ENCODE measurements at regions not wholly inside any gene's neighbourhood (a gene's known extent, or its start where the extent isn't known, plus 50 kb on each side); places are given as distances from the start of the nearest gene placed in this dataset.

DNA sequence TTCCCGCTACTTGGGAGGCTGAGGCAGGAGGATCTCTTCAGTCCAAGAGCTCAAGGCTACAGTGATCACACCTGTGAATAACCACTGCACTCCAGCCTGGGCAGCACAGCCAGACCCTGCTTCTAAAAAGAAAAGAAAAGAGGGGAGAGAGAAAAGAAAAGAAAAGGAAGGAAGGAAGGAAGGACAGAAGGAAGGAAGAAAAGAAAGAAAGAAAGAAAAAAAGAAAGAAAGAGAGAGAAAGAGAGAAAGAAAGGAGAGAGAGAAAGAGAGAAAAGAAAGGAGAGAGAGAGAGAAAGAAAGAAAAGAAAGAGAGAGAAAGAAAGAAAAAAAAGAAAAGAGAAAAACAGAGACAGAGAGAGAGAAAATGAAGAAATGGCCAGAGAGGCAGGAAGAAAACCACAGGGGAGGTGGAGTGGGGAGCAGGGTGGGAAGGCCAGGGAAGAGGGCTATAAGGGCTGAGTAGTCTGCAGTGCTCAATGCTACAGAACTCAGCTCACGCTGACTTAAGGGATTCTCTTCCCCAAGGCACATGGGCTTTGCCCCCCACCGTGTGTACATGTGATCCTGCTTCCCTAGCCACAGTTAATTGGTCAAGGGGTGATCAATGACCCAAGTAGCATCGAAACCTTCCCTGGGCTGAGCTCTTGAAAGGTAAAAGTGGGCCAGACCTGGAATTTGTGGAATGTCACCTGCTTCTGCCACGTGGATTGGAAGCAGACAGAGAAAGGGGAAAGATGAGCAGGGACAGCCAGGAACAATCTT lies 90.4 kb upstream of the TMCC3 start:
- H3K4me3 Mint-ChIP-seq, result no peak overlapping the region
- H3K27ac Mint-ChIP-seq, result no peak overlapping the region
- no peak for ATAC-seq

DNA sequence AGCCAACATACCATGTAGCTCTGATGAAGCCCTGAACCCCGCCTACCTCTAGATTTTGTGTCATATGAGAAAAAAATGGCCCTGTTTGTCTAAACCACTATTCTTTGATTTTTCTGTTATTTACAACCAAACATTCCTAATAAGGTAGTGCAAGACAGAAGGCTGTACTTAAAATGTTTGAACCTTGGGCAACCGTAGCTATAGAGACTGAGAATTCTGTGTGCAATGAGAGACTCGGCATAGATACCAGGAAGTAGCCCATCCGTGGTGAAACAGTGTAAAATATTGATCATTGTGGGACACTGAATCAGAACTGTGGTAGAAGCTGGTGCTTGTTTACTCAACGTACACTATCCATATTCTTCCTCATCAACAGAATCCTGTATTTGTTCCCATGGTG lies 86.5 kb upstream of the TMCC3 start:
- Mint-ChIP-seq H3K27ac (no peak overlapping the region), H3K4me3 (no peak overlapping the region), H3K4me1 (no peaks in the 10 kb centered on the region), H3K9me3 (no peaks in the 10 kb centered on the region), H3K27me3 (peaks cover 31% of the 10 kb centered on the region)
- DNase-seq, result no peak
- ATAC-seq, result no peak

More for the DNA sequence above, 90.4 kb upstream of the TMCC3 start:
- no peaks in the 10 kb centered on the region for H3K4me1 Mint-ChIP-seq
- no peaks in the 10 kb centered on the region for H3K9me3 Mint-ChIP-seq
- no peak for DNase-seq
- H3K27me3 Mint-ChIP-seq, result peaks cover 25% of the 10 kb centered on the region

DNA sequence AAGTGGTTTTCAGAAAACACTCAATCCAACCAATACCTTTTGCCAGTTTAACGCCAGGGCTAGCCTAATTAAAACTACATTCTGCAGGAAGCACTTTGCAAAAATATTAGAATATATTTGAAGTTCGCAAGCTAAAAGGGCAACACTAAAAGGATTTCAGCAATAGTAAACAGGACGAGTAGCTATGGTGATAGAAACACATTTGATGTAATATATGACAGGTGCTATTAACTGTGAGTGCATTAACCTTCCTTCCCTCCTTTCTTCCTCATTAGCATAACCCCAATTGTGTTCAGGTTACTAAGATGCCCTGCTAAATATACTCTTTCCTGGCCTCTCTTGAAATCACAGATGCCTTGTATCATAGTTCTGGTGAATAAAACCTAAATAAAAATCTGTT lies 85.6 kb upstream of the TMCC3 start:
- no peak overlapping the region for H3K4me3 Mint-ChIP-seq
- no peaks in the 10 kb centered on the region for H3K9me3 Mint-ChIP-seq
- H3K4me1 Mint-ChIP-seq, result no peaks in the 10 kb centered on the region
- H3K27ac Mint-ChIP-seq, result no peak overlapping the region
- no peak for DNase-seq
- peaks cover 23% of the 10 kb centered on the region for H3K27me3 Mint-ChIP-seq
- ATAC-seq, result no peak

DNA sequence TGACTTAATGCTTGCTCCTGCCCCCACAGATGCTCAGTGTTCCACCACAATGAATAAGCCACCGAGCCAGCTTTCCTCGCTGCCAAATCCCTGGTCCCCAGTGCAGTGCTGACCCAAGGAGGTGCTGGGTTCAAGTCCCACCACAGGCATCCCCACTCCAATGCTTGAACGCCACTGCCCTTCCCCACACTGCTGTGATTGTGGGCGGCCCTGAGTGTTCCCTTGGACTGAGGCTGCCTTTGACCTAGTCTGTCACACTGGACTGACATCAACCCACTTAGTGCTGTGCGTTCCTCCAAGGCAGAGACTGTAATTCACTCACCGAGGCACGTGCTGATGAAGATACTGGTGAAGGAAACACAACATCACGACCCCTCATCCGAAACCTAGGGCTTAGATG lies 83.4 kb upstream of the TMCC3 start:
- Mint-ChIP-seq H3K4me3 (no peak overlapping the region), H3K9me3 (no peaks in the 10 kb centered on the region), H3K27ac (no peak overlapping the region), H3K4me1 (no peaks in the 10 kb centered on the region), H3K27me3 (peaks cover 9% of the 10 kb centered on the region)
- DNase-seq (no peak), ATAC-seq (no peak)

DNA sequence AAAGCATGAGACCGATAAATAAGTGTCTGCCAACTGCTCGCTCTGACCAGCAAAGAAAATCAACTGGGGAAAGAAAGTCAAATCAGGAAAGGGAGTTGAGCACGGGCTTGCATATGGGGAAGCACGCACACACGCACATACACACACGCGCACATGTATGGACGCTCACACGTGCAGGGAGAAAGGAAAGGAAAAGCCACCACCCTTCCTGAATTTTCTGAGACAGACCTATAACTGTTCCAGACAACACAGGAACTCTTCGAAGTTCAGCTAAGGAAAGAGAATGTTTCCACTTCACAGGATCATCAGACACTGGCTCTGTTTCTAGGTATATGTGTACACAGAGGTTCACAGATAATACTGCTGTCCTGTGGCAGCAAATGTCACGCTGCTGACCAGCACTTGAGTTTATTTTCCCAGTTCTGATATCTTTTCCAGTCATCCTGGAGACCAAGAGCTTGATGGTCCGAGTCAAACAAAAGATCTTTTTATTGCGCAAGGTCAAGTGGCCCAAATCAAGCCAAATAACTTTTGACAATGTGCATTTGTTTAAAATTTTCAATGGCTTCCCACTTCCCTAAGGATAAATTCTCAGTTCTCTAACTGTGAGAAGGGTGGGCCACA lies 82.1 kb upstream of the TMCC3 start:
- Mint-ChIP-seq H3K27me3 (peaks cover 9% of the 10 kb centered on the region), H3K27ac (no peak overlapping the region), H3K4me1 (no peaks in the 10 kb centered on the region), H3K9me3 (no peaks in the 10 kb centered on the region), H3K4me3 (no peak overlapping the region)
- ATAC-seq (no peak), DNase-seq (no peak)

DNA sequence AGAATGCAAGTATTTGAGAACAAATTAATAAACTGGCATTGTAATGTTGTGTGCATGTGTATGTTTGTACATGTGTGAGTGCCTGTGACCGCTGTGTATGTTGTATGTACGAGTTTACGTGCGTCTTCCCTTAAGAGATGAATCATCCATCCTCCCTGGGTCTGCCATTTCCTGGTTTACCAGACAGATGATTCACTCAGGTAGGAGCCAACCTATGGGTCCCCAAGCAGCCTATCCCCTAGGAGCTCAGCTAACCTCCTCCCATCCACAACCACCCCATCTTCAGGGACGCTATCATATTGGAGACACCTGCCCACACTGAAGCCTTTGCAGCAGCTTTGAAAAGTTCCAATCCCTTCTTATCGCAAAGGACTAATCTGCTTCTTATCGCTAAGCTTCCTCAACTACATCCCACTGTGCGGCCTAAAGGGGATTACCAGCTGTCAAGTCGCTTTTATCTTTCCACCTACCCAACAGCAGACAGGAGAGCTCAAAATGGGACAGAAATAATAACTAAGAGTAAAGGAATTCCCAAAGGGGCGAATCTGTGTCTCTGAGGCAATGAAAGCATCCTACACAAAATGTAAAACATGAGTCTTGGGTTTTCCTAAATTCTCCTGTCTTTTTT lies 81.5 kb upstream of the TMCC3 start:
- DNase-seq (no peak), ATAC-seq (no peak)
- no peak overlapping the region for H3K4me3 Mint-ChIP-seq
- no peaks in the 10 kb centered on the region for H3K4me1 Mint-ChIP-seq
- H3K27ac Mint-ChIP-seq, result no peak overlapping the region
- peaks cover 0 to 5% of the 10 kb centered on the region in 2 donors for H3K9me3 Mint-ChIP-seq
- H3K27me3 Mint-ChIP-seq, result peaks cover 9% of the 10 kb centered on the region

DNA sequence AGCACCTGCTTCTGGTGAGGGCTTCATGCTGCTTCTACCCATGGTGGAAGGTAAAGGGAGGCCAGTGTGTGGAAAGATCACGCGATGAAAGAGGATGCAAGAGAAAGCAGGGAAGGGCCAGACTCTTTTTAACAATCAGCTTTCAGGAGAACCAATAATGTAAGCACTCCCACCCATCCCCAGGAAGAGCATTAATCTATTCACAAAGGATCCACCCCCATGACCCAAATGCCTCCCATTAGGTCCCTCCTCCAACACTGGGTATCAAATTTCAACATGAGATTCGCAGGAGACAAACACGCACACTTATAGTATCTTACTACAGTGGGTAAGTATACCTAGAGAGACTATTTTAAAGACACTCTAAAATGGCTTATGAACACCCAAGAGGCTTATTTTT lies 80.5 kb upstream of the TMCC3 start:
- Mint-ChIP-seq H3K27me3 (peaks cover 9% of the 10 kb centered on the region), H3K27ac (peak overlapping the region in 1 of 2 donors; percentile 26), H3K4me1 (no peaks in the 10 kb centered on the region), H3K4me3 (no peak overlapping the region), H3K9me3 (peaks cover 0 to 7% of the 10 kb centered on the region in 2 donors)
- ATAC-seq (no peak), DNase-seq (no peak)

DNA sequence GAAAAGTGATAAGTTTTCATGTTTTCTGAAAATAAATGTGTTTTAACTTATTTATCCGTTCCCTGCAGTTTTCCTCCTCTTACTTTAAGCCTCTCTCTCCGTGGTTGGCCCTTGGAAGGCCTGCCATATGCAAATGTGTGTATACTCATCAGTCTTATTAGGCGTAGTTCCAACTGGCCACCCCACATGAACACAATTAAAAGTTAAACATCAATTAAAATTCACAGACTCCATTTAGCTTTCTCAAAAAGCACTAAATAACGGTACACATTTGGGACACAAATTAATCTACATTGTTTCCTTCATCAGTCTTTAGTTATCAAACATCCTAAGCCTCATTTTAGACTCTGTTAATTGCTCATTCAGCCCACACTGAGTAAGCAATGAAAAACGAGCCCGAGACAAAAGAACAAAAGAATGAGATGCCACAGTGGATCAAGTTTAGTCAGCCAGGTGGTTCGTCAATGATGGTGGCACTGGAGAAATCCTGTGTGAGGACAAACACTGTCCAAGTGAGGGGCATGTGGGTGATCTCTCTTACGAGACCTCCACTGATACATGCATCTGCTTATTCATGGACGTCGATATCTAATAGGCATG lies 76.0 kb upstream of the TMCC3 start:
- no peak overlapping the region for H3K4me3 Mint-ChIP-seq
- H3K27ac Mint-ChIP-seq, result no peak overlapping the region
- H3K27me3 Mint-ChIP-seq, result no peaks in the 10 kb centered on the region
- DNase-seq (no peak), ATAC-seq (no peak)
- no peaks in the 10 kb centered on the region for H3K4me1 Mint-ChIP-seq
- peaks cover 0 to 7% of the 10 kb centered on the region in 2 donors for H3K9me3 Mint-ChIP-seq

DNA sequence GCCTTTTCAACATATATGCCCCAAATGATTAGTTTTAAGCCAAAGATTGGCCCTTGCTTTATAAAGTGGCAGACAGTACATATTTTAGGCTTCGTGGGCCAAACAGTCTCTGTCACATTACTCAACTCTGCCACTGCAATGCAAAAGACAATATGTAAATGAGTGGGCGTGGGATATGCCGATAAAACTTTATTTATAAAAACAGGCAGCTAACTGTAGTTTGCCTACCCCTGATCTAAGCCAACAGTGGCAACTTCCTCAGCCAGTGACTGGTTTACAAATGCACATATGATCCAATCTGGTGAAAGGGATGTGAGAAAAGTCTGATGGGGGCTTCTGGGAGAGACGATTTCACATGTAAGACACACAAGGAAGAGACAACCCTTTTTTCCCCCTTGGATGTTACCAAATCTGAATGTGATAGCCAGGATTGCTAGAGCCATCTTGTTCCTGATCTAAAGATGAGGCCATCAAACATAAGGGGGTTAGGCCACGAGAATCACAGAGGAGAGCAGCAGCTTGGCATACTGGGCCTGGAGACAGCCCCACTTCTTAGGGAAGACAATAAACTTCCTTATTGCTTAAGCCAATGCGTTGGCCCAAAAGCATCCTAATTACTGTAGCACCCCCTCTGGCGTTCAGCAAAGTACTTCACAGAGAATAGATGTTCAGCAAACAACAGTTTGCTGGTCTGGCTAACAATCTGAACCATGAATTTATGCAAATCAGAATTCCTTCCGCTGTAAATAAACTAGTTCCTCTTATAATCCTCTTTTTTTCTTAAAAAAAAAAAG lies 75.2 kb upstream of the TMCC3 start:
- peaks cover 0 to 7% of the 10 kb centered on the region in 2 donors for H3K9me3 Mint-ChIP-seq

DNA sequence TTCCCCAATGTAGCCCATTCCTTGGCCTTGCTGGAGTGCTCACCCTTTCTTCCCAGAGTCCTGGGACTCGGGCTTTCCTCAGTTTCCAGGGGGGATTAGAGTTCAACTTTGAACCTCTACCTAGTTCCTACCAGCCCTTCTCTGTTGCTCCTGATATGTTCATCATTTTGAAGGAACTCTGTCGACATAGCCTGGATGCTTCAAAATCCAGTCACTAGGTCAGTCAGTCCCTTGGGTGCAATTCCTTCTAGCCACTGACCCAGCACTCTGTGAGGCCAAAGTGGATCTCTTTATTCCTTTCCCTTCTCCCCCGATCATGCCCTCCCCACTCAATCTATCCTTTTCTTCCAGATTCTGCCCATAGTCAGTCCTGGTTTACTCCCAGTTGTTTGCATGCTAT lies 72.3 kb upstream of the TMCC3 start:
- ATAC-seq (no peak), DNase-seq (no peak)
- no peak overlapping the region for H3K27ac Mint-ChIP-seq
- H3K9me3 Mint-ChIP-seq, result peaks cover 0 to 7% of the 10 kb centered on the region in 2 donors
- no peaks in the 10 kb centered on the region for H3K27me3 Mint-ChIP-seq
- no peaks in the 10 kb centered on the region for H3K4me1 Mint-ChIP-seq
- no peak overlapping the region for H3K4me3 Mint-ChIP-seq

More for the DNA sequence above, 75.2 kb upstream of the TMCC3 start:
- DNase-seq (no peak), ATAC-seq (no peak)
- H3K4me3 Mint-ChIP-seq, result no peak overlapping the region
- H3K4me1 Mint-ChIP-seq, result no peaks in the 10 kb centered on the region
- H3K27ac Mint-ChIP-seq, result no peak overlapping the region
- no peaks in the 10 kb centered on the region for H3K27me3 Mint-ChIP-seq

DNA sequence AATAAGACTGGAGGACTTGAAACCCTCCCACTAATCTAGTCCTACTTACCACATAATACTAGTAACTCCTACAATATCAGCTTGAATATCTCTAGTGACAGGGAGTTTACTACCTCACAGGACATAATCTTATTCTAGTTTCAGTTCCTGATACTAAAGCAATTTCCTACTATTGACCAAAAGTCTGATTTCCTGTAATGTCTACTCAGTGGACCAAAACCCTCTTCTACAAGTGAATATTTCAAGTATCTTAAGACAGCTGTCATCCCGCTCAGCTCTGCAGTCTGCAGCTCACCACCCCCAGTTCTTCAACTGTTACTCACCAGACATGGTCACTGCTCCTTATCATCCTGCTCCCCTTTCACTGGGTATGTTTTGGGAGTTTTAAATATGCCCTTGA lies 70.8 kb upstream of the TMCC3 start:
- no peak for ATAC-seq
- Mint-ChIP-seq H3K4me3 (no peak overlapping the region), H3K27ac (no peak overlapping the region), H3K27me3 (no peaks in the 10 kb centered on the region), H3K9me3 (no peaks in the 10 kb centered on the region), H3K4me1 (no peaks in the 10 kb centered on the region)
- DNase-seq, result no peak

DNA sequence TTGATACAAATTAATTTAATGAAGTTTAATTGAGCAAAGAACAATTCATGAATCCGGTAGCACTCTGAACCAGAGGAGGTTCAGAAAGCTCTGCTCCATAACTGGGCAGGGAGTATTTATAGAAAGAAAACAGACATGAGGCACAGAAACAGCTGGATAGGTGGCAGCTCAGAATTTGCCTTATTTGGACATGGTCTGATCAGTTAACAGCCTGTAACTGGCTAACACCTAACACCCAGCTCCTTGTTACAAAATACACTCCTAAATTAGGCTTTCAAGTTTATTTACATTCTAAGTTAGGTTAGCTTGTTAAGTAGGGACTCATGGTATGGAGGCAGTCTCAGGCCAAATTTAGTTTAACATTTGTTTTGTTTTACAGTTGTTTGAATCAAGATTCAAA lies 67.8 kb upstream of the TMCC3 start:
- Mint-ChIP-seq H3K9me3 (no peaks in the 10 kb centered on the region), H3K27ac (no peak overlapping the region)
- ATAC-seq, result no peak

DNA sequence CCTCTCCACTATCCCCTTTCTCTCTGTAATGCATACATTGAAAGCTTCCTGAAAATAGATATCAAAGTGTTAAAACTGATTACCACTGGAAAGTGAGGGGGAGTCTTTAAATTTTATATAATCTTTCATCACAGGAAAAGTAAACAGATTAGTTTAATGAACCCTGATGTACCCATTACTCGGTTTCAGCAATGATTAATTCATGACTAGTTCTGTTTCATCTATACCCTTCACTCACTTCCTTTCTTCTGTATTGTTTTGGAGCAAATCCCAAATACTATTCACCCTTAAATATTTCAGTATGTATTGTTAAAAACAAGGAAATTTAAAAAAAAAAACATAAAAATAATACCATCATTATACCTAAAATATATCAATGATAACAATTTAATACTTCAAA lies 67.3 kb upstream of the TMCC3 start:
- H3K4me1 Mint-ChIP-seq, result no peaks in the 10 kb centered on the region
- H3K9me3 Mint-ChIP-seq, result no peaks in the 10 kb centered on the region
- peak overlapping the region in 1 of 2 donors; percentile 34 for H3K27ac Mint-ChIP-seq
- ATAC-seq, result no peak
- no peak overlapping the region for H3K4me3 Mint-ChIP-seq
- no peaks in the 10 kb centered on the region for H3K27me3 Mint-ChIP-seq
- DNase-seq, result no peak

More for the DNA sequence above, 67.8 kb upstream of the TMCC3 start:
- DNase-seq, result no peak
- Mint-ChIP-seq H3K4me1 (no peaks in the 10 kb centered on the region), H3K27me3 (no peaks in the 10 kb centered on the region), H3K4me3 (no peak overlapping the region)

DNA sequence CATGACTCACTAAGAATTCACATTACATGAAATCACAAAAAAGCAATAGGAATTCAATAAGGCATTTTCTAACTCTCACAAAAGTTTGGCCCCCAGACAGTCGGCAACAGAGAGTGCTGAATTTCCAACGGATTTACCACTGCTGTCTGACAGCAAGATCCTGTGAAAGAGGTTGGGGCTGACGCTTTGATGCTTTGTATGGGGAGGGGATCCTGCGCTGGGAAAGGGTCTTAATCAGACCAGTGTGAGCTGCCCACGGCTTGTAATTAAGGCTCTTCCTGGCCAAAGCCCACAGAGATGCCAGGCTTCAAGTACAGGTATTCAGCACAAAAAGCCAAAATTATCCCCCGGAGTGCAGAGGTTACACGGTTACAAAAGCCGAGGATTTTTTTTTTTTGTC lies 66.8 kb upstream of the TMCC3 start:
- no peaks in the 10 kb centered on the region for H3K9me3 Mint-ChIP-seq
- no peaks in the 10 kb centered on the region for H3K27me3 Mint-ChIP-seq
- no peak overlapping the region for H3K27ac Mint-ChIP-seq
- no peak for DNase-seq
- no peaks in the 10 kb centered on the region for H3K4me1 Mint-ChIP-seq
- ATAC-seq, result no peak
- H3K4me3 Mint-ChIP-seq, result no peak overlapping the region

DNA sequence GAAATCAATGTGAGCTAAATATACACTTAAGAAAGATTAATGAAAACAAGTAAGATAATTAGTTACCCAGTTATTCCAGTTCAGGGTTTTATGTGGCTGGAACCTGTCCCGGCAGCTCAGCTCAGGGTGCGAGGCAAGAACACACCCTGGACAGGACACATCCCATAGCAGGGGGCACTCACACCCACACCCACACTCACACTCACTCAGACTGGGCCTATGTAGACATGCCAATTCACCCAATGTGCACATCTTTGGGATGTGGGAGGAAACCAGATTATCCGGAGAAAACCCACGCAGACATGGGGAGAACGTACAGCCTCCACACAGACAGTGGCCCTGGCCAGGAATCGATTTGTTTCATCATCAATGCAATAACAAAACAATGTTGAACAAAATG lies 66.0 kb upstream of the TMCC3 start:
- Mint-ChIP-seq H3K4me3 (no peak overlapping the region), H3K27me3 (no peaks in the 10 kb centered on the region), H3K9me3 (no peaks in the 10 kb centered on the region), H3K4me1 (no peaks in the 10 kb centered on the region), H3K27ac (no peak overlapping the region)
- no peak for ATAC-seq
- DNase-seq, result no peak
